ENCODE measurements at regions not wholly inside any gene's neighbourhood (a gene's known extent, or its start where the extent isn't known, plus 50 kb on each side); places are given as distances from the start of the nearest gene placed in this dataset.

DNA sequence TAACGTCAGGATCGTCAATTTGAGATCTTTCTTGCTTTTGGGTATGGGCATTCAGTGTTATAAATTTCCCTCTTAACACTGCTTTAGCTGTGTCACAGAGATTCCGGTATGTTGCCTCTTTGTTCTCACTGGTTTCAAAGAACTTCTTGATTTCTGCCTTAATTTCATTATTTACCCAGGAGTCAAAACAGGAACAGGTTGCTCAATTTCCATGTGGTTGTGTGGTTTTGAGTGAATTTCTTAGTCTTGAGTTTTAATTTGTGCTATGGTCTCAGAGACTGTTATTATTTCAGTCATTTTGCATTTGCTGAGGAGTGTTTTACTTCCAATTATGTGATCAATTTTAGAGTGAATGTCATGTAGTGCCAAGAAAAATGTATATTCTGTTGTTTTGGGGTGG, 153.1 kb downstream of the PCDH17 start:
- no peaks in the 10 kb centered on the region for H3K27me3 Mint-ChIP-seq
- H3K4me3 Mint-ChIP-seq: no peak overlapping the region
- H3K9me3 ChIP-seq (ENCODE audit: control insufficient read depth, low read length, poor library complexity, severe bottlenecking): no peaks in the 10 kb centered on the region
- H3K36me3 Mint-ChIP-seq (ENCODE audit: low read depth): no peaks in the 10 kb centered on the region
- DNase-seq (no peak), ATAC-seq (no peak)
- no peaks in the 10 kb centered on the region for H3K4me1 Mint-ChIP-seq
- H3K27ac Mint-ChIP-seq: no peak overlapping the region

DNA sequence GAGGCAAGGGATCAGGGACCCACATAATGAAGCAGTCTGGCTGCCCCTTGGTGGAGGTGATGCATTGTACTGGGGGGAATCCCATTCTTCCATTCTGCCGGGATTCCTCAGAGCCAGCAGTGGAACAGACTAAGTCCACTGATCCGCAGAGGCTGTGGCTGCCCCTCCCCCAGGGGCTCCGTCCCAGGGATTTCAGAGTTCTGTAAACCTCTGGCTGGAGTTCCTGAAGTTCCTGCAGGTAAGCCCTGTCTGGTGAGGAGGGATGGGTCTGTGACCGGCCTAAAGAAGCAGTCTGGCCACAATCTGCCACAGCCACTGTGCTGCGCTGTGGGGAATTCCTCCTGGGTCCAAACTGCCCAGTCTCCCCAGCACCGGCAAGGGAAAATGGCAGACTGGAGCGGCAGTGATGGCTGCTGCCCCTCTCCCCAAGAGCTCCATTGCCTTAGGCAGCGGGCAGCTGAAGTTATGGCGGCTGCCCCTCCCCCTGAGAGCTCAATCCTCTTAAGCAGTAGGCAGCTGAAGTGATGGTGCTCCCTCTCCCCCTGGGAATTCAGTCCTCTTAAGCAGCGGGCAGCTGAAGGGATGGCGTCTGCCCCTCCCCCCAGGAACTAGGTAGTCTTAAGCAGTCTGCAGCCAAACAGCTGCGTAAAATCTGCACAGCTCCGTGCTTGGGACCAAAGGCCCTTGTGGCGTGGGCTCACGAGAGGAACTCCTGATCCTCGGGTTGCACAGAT, 155.7 kb downstream of the PCDH17 start:
- Mint-ChIP-seq H3K27me3 (no peaks in the 10 kb centered on the region), H3K4me3 (no peak overlapping the region), H3K27ac (no peak overlapping the region), H3K36me3 (ENCODE audit: low read depth) (no peaks in the 10 kb centered on the region), H3K4me1 (no peaks in the 10 kb centered on the region)
- no peaks in the 10 kb centered on the region for H3K9me3 ChIP-seq (ENCODE audit: control insufficient read depth, low read length, poor library complexity, severe bottlenecking)
- DNase-seq (no peak), ATAC-seq (no peak)

DNA sequence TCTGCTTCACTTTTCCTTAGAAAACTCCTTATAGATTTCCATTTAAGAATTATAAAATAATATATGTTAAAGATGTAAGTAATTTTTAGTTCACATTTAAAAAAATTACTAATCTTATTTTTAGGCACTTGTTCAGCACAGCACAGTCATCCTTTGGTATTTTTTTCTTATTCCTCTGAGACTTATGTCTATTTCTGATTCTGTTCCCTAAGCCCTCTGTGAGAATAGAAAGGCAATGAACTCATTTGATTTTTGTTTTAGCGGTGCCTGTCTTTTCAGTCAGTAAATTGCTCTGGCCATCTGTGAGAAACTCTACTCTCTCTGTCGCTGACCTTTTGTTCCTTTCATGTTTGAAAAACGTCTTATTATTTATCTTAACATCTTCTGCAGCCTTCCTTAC, 168.1 kb downstream of the PCDH17 start:
- H3K9me3 ChIP-seq (ENCODE audit: control insufficient read depth, low read length, poor library complexity, severe bottlenecking): no peaks in the 10 kb centered on the region
- ATAC-seq (no peak), DNase-seq (no peak)
- Mint-ChIP-seq H3K36me3 (ENCODE audit: low read depth) (peaks cover 2% of the 10 kb centered on the region), H3K4me1 (no peaks in the 10 kb centered on the region), H3K27me3 (no peaks in the 10 kb centered on the region), H3K4me3 (no peak overlapping the region), H3K27ac (no peak overlapping the region)

DNA sequence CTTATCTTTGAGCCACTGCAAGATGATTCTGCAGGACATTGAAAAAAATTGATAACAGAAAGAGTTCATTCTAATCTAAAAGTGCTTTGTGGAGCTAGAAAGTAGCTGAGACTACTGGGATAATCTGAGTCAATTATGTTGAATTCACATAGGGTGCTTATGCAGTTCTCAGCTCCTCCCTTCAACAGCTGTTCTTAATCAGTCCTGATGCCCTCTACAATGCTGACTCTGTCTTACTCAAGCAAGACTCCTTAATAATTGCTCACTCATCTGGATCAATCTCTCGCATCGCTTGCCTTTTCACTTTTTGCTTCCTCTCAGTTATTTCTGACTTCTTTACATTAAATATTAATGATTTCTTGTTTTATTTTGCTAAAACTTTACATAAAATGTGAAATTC, 182.1 kb downstream of the PCDH17 start:
- Mint-ChIP-seq H3K4me3 (no peak overlapping the region), H3K27ac (no peak overlapping the region), H3K4me1 (no peaks in the 10 kb centered on the region), H3K36me3 (ENCODE audit: low read depth) (no peaks in the 10 kb centered on the region), H3K27me3 (no peaks in the 10 kb centered on the region)
- no peaks in the 10 kb centered on the region for H3K9me3 ChIP-seq (ENCODE audit: control insufficient read depth, low read length, poor library complexity, severe bottlenecking)
- DNase-seq (no peak), ATAC-seq (no peak)

DNA sequence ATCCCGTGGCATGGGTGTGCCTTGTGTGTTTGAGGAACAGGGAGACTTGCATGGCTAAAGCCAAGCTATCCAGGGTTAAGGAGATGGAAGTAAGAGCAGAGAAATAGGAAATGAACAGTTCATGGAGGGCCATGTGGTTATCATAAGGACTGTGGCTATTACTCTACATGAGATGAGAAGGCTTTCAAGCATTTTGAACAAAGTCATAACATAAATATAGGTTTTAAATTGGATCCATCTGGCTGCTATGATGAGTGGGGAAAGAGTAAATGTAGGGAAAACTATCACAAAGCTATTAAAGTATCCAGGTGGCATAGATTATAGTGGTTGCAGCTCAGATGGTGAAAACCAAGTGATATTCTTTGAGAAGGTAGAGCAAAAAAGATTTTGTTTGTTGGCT, 184.1 kb downstream of the PCDH17 start:
- DNase-seq: no peak
- no peaks in the 10 kb centered on the region for H3K27me3 Mint-ChIP-seq
- no peaks in the 10 kb centered on the region for H3K36me3 Mint-ChIP-seq (ENCODE audit: low read depth)

DNA sequence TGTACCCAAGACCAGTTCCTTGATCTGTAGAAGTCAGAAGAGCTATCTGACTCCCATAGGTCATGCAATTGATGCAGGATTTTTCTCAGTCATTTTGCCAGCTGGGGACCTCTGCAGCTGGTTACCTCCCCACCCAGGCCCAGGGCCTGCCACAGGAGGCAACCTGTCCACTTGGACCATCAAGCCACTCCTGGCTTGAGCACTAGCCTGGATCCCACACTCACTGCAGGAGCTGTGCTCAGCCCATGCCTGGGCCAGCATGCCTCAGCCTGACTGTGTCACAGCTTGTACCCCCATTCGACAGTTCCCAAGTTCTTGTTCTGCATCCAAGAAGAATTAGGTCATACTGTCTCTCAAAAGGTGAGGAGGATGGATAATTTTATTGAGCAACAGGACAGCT, 189.4 kb downstream of the PCDH17 start:
- Mint-ChIP-seq H3K4me3 (no peak overlapping the region), H3K36me3 (ENCODE audit: low read depth) (no peaks in the 10 kb centered on the region), H3K4me1 (no peaks in the 10 kb centered on the region), H3K27me3 (no peaks in the 10 kb centered on the region), H3K27ac (no peak overlapping the region)
- ATAC-seq: no peak
- H3K9me3 ChIP-seq (ENCODE audit: control insufficient read depth, low read length, poor library complexity, severe bottlenecking): no peaks in the 10 kb centered on the region
- DNase-seq: no peak

More for the DNA sequence above, 184.1 kb downstream of the PCDH17 start:
- H3K4me1 Mint-ChIP-seq: no peaks in the 10 kb centered on the region
- no peak overlapping the region for H3K27ac Mint-ChIP-seq
- H3K4me3 Mint-ChIP-seq: no peak overlapping the region
- no peak for ATAC-seq
- H3K9me3 ChIP-seq (ENCODE audit: control insufficient read depth, low read length, poor library complexity, severe bottlenecking): no peaks in the 10 kb centered on the region

DNA sequence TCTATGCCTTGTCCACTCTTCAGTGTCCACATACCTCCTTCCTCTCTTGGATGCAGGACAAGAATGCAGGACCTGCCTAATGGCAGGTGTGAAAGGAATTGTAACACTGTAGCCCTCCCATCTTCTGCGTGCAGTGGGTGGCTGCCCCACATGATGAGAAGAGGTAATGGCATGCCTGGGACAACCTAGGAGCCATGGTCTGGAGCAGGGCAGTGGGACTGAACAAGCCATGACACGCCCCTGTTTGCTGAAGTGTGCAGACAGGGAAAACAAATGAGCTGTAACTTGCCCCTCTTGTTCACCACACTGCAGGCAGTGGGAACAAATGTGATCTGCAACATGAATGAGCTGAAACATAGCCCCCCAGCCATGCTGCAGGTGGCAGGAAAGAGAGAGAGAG, 192.2 kb downstream of the PCDH17 start:
- Mint-ChIP-seq H3K36me3 (ENCODE audit: low read depth) (no peaks in the 10 kb centered on the region), H3K4me1 (no peaks in the 10 kb centered on the region), H3K4me3 (no peak overlapping the region), H3K27me3 (no peaks in the 10 kb centered on the region), H3K27ac (no peak overlapping the region)
- H3K9me3 ChIP-seq (ENCODE audit: control insufficient read depth, low read length, poor library complexity, severe bottlenecking): no peaks in the 10 kb centered on the region
- DNase-seq (no peak), ATAC-seq (no peak)

DNA sequence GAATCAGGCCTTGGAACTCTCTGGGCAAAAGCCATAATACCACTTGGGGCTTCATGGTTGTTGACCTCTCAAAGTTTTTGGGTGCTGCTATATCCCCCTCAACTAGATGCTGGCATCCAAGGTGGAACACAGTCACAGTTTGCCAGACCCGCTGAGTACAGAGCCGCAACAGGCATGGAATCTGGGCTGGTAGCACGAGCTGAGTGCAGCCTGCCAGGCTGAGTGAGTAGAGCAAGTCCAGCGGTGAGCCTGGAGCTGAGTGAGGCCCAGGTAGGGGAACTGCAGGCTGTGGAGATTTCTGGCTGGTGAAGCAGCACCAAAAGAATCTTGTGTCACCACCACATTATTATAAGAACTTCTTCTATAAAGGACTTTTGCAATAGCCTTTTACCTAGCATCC, 192.6 kb downstream of the PCDH17 start:
- H3K4me3 Mint-ChIP-seq: no peak overlapping the region
- H3K36me3 Mint-ChIP-seq (ENCODE audit: low read depth): no peaks in the 10 kb centered on the region
- ATAC-seq (no peak), DNase-seq (no peak)
- H3K4me1 Mint-ChIP-seq: no peaks in the 10 kb centered on the region
- no peaks in the 10 kb centered on the region for H3K27me3 Mint-ChIP-seq
- no peak overlapping the region for H3K27ac Mint-ChIP-seq
- no peaks in the 10 kb centered on the region for H3K9me3 ChIP-seq (ENCODE audit: control insufficient read depth, low read length, poor library complexity, severe bottlenecking)

DNA sequence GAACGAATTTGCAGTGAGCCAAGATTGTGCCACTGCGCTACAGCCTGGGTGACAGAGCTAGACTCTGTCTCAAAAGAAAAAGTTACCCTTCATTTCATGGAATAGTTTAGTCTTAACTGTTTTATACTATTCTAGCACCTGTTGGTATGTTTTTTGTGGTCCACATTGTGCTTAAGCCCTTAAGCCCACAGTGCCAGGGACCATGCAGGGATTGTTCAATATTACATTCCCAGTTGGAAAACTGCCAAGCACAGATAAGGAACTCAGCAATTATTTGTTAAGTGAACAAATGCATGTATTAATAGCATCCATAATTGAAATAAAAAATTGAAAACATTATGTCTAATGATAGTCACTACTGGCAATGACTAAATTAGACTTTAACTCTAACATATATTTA, 193.5 kb downstream of the PCDH17 start:
- Mint-ChIP-seq H3K27ac (no peak overlapping the region), H3K36me3 (ENCODE audit: low read depth) (no peaks in the 10 kb centered on the region), H3K27me3 (no peaks in the 10 kb centered on the region), H3K4me1 (no peaks in the 10 kb centered on the region), H3K4me3 (no peak overlapping the region)
- no peaks in the 10 kb centered on the region for H3K9me3 ChIP-seq (ENCODE audit: control insufficient read depth, low read length, poor library complexity, severe bottlenecking)
- ATAC-seq (no peak), DNase-seq (no peak)

DNA sequence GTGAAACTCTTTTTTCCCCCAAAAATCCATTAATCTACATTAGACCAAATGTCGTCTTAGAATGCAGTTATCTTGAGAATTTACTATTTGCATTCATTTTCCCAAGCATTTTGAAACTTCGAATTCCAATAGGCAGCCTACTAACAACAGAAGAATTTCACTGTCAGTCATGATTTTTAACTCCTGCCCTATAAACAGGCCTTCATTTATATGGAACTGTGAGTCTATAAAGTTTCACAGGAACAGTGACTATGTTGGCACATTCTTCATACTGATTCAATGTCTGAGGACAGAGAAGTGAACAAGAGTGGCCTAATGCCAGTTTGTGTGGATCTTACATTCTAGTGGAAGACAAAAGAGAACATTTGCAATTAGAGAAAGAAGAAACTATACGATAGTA, 198.0 kb downstream of the PCDH17 start:
- Mint-ChIP-seq H3K4me3 (no peak overlapping the region), H3K4me1 (no peaks in the 10 kb centered on the region), H3K27ac (no peak overlapping the region), H3K36me3 (ENCODE audit: low read depth) (no peaks in the 10 kb centered on the region), H3K27me3 (no peaks in the 10 kb centered on the region)
- DNase-seq: no peak
- no peaks in the 10 kb centered on the region for H3K9me3 ChIP-seq (ENCODE audit: control insufficient read depth, low read length, poor library complexity, severe bottlenecking)
- no peak for ATAC-seq

DNA sequence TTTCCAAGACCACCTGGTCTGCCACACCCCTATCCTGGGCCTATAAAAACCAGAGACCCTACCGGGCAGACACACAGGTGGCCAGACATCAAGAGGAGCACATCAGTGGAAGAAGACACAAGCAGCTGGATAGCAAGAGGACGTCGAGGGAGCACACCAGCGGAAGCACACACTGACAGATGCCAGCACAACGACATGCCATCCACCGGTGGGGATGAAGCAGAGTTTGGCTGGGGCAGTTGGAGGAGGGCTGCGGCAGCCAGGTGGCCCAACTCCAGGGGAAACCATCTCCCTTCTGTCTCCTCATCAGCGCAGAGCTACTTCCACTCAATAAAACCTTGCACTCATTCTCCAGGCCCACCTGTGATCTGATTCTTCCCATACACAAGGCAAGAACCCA, 200.6 kb downstream of the PCDH17 start:
- ATAC-seq: no peak
- no peaks in the 10 kb centered on the region for H3K4me1 Mint-ChIP-seq
- no peaks in the 10 kb centered on the region for H3K27me3 Mint-ChIP-seq
- H3K9me3 ChIP-seq (ENCODE audit: control insufficient read depth, low read length, poor library complexity, severe bottlenecking): no peaks in the 10 kb centered on the region
- H3K36me3 Mint-ChIP-seq (ENCODE audit: low read depth): no peaks in the 10 kb centered on the region
- DNase-seq: no peak
- H3K27ac Mint-ChIP-seq: no peak overlapping the region
- H3K4me3 Mint-ChIP-seq: no peak overlapping the region

DNA sequence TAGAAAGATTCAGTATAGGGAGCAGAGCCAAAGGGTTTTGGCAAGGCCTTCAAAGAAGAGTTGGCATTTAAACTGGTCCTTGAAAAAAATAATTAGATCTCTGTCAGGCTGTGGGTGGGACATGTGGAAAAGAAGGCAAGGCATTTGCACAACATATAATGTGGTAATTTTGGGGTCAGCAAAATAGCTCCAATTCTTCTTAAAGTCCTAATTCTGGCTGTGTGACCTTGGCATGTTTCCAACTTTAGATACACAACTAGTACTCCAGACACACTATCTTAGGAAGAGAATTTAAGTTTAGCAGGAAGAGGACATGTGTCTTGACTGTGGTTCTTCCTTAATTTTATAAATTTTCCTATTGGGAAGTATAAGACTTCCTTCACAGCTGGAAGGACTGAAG, 206.3 kb downstream of the PCDH17 start:
- Mint-ChIP-seq H3K36me3 (ENCODE audit: low read depth) (no peaks in the 10 kb centered on the region), H3K27ac (no peak overlapping the region), H3K4me1 (no peaks in the 10 kb centered on the region), H3K27me3 (no peaks in the 10 kb centered on the region), H3K4me3 (no peak overlapping the region)
- ATAC-seq (no peak), DNase-seq (no peak)
- H3K9me3 ChIP-seq (ENCODE audit: control insufficient read depth, low read length, poor library complexity, severe bottlenecking): no peaks in the 10 kb centered on the region

DNA sequence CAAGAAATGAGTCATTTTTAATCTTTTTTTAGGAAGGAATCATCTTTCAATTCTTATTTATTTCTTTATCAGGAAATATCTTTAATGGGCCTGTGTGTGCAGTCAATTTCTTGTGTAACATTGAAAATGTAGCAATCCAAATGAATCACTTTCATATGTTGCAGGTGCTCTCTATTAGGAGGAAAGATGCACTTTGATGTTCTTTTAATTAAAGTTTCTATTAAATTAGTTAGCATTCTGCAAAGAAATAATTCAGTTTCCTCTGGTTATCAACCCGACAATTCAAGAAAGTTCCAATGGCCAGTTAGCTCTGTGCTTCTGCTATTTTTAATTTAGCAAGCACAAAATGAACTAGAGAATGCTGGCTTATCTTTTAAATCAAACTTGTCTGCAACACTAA, 212.0 kb downstream of the PCDH17 start:
- no peaks in the 10 kb centered on the region for H3K9me3 ChIP-seq (ENCODE audit: control insufficient read depth, low read length, poor library complexity, severe bottlenecking)
- no peak overlapping the region for H3K27ac Mint-ChIP-seq
- H3K36me3 Mint-ChIP-seq (ENCODE audit: low read depth): no peaks in the 10 kb centered on the region

DNA sequence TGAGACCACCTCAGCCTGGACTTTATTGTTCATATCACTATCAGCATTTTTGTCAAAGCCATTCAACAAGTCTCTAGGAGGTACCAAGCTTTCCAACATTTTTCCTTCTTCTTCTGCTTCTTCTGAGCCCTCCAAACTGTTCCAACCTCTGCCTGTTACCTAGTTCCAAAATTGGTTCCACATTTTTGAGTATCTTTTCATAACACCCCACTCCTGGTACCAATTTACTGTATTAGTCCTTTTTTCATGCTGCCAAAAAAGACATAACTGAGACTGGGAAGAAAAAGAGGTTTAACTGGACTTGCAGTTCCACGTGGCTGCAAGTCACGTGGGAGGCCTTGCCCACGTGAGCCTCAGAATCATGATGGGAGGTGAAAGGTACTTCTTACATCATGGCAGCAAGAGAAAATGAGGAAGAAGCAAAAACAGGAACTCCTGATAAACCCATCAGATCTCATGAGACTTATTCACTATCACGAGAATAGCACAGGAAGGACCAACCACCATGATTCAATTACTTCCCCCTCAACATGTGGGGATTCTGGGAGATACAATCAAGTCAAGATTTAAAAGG, 215.1 kb downstream of the PCDH17 start:
- H3K36me3 Mint-ChIP-seq (ENCODE audit: low read depth): no peaks in the 10 kb centered on the region
- H3K4me3 Mint-ChIP-seq: no peak overlapping the region
- H3K4me1 Mint-ChIP-seq: no peaks in the 10 kb centered on the region
- ATAC-seq: no peak
- no peak for DNase-seq
- H3K9me3 ChIP-seq (ENCODE audit: control insufficient read depth, low read length, poor library complexity, severe bottlenecking): no peaks in the 10 kb centered on the region
- no peak overlapping the region for H3K27ac Mint-ChIP-seq
- no peaks in the 10 kb centered on the region for H3K27me3 Mint-ChIP-seq

More for the DNA sequence above, 212.0 kb downstream of the PCDH17 start:
- Mint-ChIP-seq H3K4me1 (no peaks in the 10 kb centered on the region), H3K4me3 (no peak overlapping the region), H3K27me3 (no peaks in the 10 kb centered on the region)
- ATAC-seq (no peak), DNase-seq (no peak)

Measured in T-helper 17 cell (primary cell).